Choroid plexus epithelial cell (primary cell): ENCODE measurements at regions not wholly inside any gene's neighbourhood (a gene's known extent, or its start where the extent isn't known, plus 50 kb on each side); places are given as distances from the start of the nearest gene placed in this dataset.

ENCODE experiments used
- DNase-seq: peaks from one replicate; pipeline ENCODE4 v3.0.0-alpha.2; 2010; ENCODE audit warnings: low read depth
- H3K4me3 ChIP-seq: 2 replicates; pipeline ENCODE4 v1.5.1; 2011; ENCODE audit warnings: low read depth, mild to moderate bottlenecking, control low read depth, low read length, moderate library complexity
- CTCF ChIP-seq: conservative IDR thresholded peaks from 2 replicates; pipeline ENCODE4 v1.5.1; 2011; ENCODE audit warnings: low read depth, mild to moderate bottlenecking, control low read depth, inconsistent platforms, low read length, moderate library complexity

GRCh38 chr1:87682565-87682964 lies 353.9 kb downstream of the LMO4 start:
- TF ChIP-seq CTCF = no peak
- H3K4me3 ChIP-seq = no peak overlapping the region
- DNase-seq = no peak

GRCh38 chr1:87683196-87683956 lies 354.7 kb downstream of the LMO4 start:
- no peak for TF ChIP-seq CTCF
- no peak for DNase-seq
- peak overlapping the region; percentile 61 for H3K4me3 ChIP-seq

GRCh38 chr1:87684194-87684593 lies 355.5 kb downstream of the LMO4 start:
- H3K4me3 ChIP-seq = peak overlapping the region; percentile 61
- DNase-seq = peak; percentile 56
- TF ChIP-seq CTCF = no peak

GRCh38 chr1:87684713-87685205 lies 356.1 kb downstream of the LMO4 start:
- DNase-seq = peak; percentile 58
- TF ChIP-seq CTCF = no peak
- H3K4me3 ChIP-seq = peak overlapping the region; percentile 61

- peak overlapping the region; percentile 1 for H3K4me3 ChIP-seq
- peak; percentile 34 for DNase-seq
- no peak for TF ChIP-seq CTCF
Measured at GRCh38 chr1:87685311-87686135, 356.8 kb downstream of the LMO4 start.

- TF ChIP-seq CTCF = no peak
- no peak overlapping the region for H3K4me3 ChIP-seq
- DNase-seq = no peak
Measured at GRCh38 chr1:87686136-87686495, 357.4 kb downstream of the LMO4 start.

- TF ChIP-seq CTCF = no peak
- no peak for DNase-seq
- H3K4me3 ChIP-seq = no peak overlapping the region
Measured at GRCh38 chr1:87686671-87687070, 358.0 kb downstream of the LMO4 start.
